B cell (primary cell): ENCODE measurements at regions not wholly inside any gene's neighbourhood (a gene's known extent, or its start where the extent isn't known, plus 50 kb on each side); places are given as distances from the start of the nearest gene placed in this dataset.

Source experiments
- ATAC-seq: fragments of 200-7000 bp; cut with Tn5 transposase; one replicate; pipeline ENCODE4 v1.10.0; 2021; ENCODE audit warnings: low read depth, mild to moderate bottlenecking, moderate number of reproducible peaks, moderate library complexity
- CTCF ChIA-PET: fragments of 350-600 bp; sonication (Branson Sonifier 250); formaldehyde crosslinking; loops from one replicate; lab custom pipeline; 2021; ENCODE audit warnings: antibody characterized with exemption, inconsistent platforms; lab: Charles Lee
- POLR2A ChIA-PET: fragments of 350-600 bp; sonication (Branson Sonifier 250); formaldehyde crosslinking; loops from one replicate; lab custom pipeline; 2021; ENCODE audit warnings: antibody characterized with exemption; lab: Charles Lee
- DNase-seq: peaks from one replicate; pipeline ENCODE4 v3.0.0; 2013
- H2AFZ ChIP-seq: 2 replicates; pipeline ENCODE4 v1.6.1; 2012; ENCODE audit warnings: mild to moderate bottlenecking, low read depth, low read length; ENCODE audit not compliant: insufficient read depth, poor library complexity, severe bottlenecking
- H3K27ac ChIP-seq, 2 donors: 1 replicate in 1 of 2; 2 replicates in 1 of 2; pipeline ENCODE4 v1.5.1; 2012 to 2013; ENCODE audit warnings: low read length in 2 of 2, mild to moderate bottlenecking in 2 of 2, moderate library complexity in 1 of 2
- H3K27me3 ChIP-seq, 4 experiments: fragments of 200-600 bp in 1 of 4; sonication (generic) in 1 of 4; replicated peaks in 1 of 4; 1 replicate in 2 of 4; 2 replicates in 2 of 4; pipeline versions ENCODE4 v1.6.1 to v1.7.0; 2013 to 2016; ENCODE audit warnings: low read length in 3 of 4, mild to moderate bottlenecking in 2 of 4, mixed read lengths in 1 of 4, moderate library complexity in 1 of 4; ENCODE audit not compliant: insufficient read depth in 4 of 4, control insufficient read depth in 3 of 4; ENCODE audit errors: control extremely low read depth in 1 of 4
- H3K36me3 ChIP-seq, 2 experiments: replicated peaks in 1 of 2; 1 replicate in 1 of 2; 2 replicates in 1 of 2; pipeline versions ENCODE4 v1.6.1 to v1.7.1; 2013; ENCODE audit warnings: low read length in 1 of 2; ENCODE audit not compliant: insufficient read depth in 2 of 2, control insufficient read depth in 1 of 2; ENCODE audit errors: control extremely low read depth in 1 of 2, extremely low read depth in 1 of 2
- H3K4me1 ChIP-seq, 2 donors: fragments of 200-600 bp in 1 of 2; sonication (generic) in 1 of 2; 1 replicate in 1 of 2; 2 replicates in 1 of 2; pipeline versions ENCODE4 v1.5.1 to v1.6.1; 2013 to 2017; ENCODE audit warnings: low read length in 2 of 2; ENCODE audit not compliant: control insufficient read depth in 2 of 2, insufficient read depth in 2 of 2
- H3K4me2 ChIP-seq: replicated peaks from 2 replicates; pipeline ENCODE3; 2012; ENCODE audit warnings: mild to moderate bottlenecking, low read depth, low read length; ENCODE audit not compliant: poor library complexity, severe bottlenecking
- H3K4me3 ChIP-seq, 5 experiments: fragments of 200-600 bp in 1 of 5; sonication (generic) in 1 of 5; 1 replicate in 3 of 5; 2 replicates in 2 of 5; pipeline versions ENCODE4 v1.5.1 to v1.7.0; 2011 to 2016; ENCODE audit warnings: low read length in 4 of 5, mild to moderate bottlenecking in 4 of 5, low read depth in 2 of 5, control low read depth in 1 of 5, moderate library complexity in 1 of 5; ENCODE audit not compliant: insufficient read depth in 1 of 5; ENCODE audit errors: control extremely low read depth in 1 of 5, extremely low read depth in 1 of 5
- H3K79me2 ChIP-seq: fragments of 200-600 bp; sonication (generic); one replicate; pipeline ENCODE4 v1.6.0; 2016; ENCODE audit warnings: low read length; ENCODE audit not compliant: control insufficient read depth, insufficient read depth
- H3K9ac ChIP-seq: fragments of 200-600 bp; sonication (generic); 2 replicates; pipeline ENCODE4 v1.6.1; 2017; ENCODE audit warnings: mild to moderate bottlenecking, low read length, moderate library complexity
- H3K9me3 ChIP-seq, 3 donors: one replicate each; pipeline versions ENCODE4 v1.6.1 to v1.7.1; 2013; ENCODE audit warnings: low read length in 2 of 3; ENCODE audit not compliant: control insufficient read depth in 2 of 3, insufficient read depth in 1 of 3; ENCODE audit errors: control extremely low read depth in 1 of 3
- H4K20me1 ChIP-seq: 2 replicates; pipeline ENCODE4 v1.6.0; 2012; ENCODE audit warnings: mild to moderate bottlenecking, low read length; ENCODE audit not compliant: insufficient read depth, control insufficient read depth, poor library complexity, severe bottlenecking
- H3K27ac Mint-ChIP-seq: one replicate; pipeline ENCODE4 v1.8.0; 2021; ENCODE audit warnings: mixed read lengths
- H3K27me3 Mint-ChIP-seq: one replicate; pipeline ENCODE4 v1.8.0; 2021; ENCODE audit warnings: mixed read lengths
- H3K4me1 Mint-ChIP-seq: one replicate; pipeline ENCODE4 v1.8.0; 2021; ENCODE audit warnings: mixed read lengths
- H3K4me3 Mint-ChIP-seq: one replicate; pipeline ENCODE4 v1.8.0; 2021; ENCODE audit warnings: mixed read lengths
- H3K9me3 Mint-ChIP-seq: one replicate; pipeline ENCODE4 v1.8.0; 2022; ENCODE audit warnings: mixed read lengths; ENCODE audit not compliant: insufficient read depth
- EZH2 ChIP-seq: IDR thresholded peaks from 2 replicates; pipeline ENCODE4 v1.6.1; 2012; ENCODE audit warnings: borderline replicate concordance, low read depth, mild to moderate bottlenecking, moderate library complexity, low read length; ENCODE audit not compliant: insufficient read depth, poor library complexity, severe bottlenecking
- WGBS: methylation state at CpG from one replicate; pipeline ENCODE4 v1.1.5; 2013; ENCODE audit warnings: missing lambda C conversion rate; ENCODE audit not compliant: insufficient coverage; 5-methylcytosine and 5-hydroxymethylcytosine counted together
- intact Hi-C: fragments of 100-400 bp; cut with micrococcal nuclease; formaldehyde crosslinking; loops from one replicate; pipeline ENCODE4 v1.10.0; 2022
- TF ChIP-seq, protein P1 (sequence below): fragments of 200-600 bp; IDR thresholded peaks from one replicate; pipeline ENCODE4 v1.8.0; 2022; ENCODE audit warnings: antibody characterized with exemption, mild to moderate bottlenecking

GRCh38 chr10:83078645-83079044 lies 1060.7 kb upstream of the GHITM start:
- WGBS, result 78% methylated on average over 3 of the region's 3 CpGs
- H3K36me3 ChIP-seq, result no peaks in the 10 kb centered on the region
- Mint-ChIP-seq H3K27me3 (no peaks in the 10 kb centered on the region), H3K27ac (no peak overlapping the region), H3K4me1 (no peaks in the 10 kb centered on the region), H3K9me3 (peaks cover 12% of the 10 kb centered on the region), H3K4me3 (no peak overlapping the region)
- H3K27ac ChIP-seq, result no peak overlapping the region
- ATAC-seq (no peak), DNase-seq (no peak)
- CTCF ChIA-PET, result interaction anchor here (0.6 kb wide), 1 partner anchor 520 kb away, joined by 3 read pairs; no protein-coding TSS in a partner anchor
- no peaks in the 10 kb centered on the region for H3K79me2 ChIP-seq
- H4K20me1 ChIP-seq, result no peaks in the 10 kb centered on the region
- no peaks in the 10 kb centered on the region for H3K4me1 ChIP-seq
- H3K27me3 ChIP-seq, result no peaks in the 10 kb centered on the region
- no peak overlapping the region for H3K4me2 ChIP-seq
- no peak overlapping the region for H3K4me3 ChIP-seq
- no peak overlapping the region for H2AFZ ChIP-seq
- intact Hi-C loops, result no loop called here
- H3K9me3 ChIP-seq, result peaks cover 0 to 3% (median 0%) of the 10 kb centered on the region in 3 donors
- no peak overlapping the region for H3K9ac ChIP-seq
- POLR2A ChIA-PET, result no interaction called here
- TF ChIP-seq EZH2, result no peak
- TF ChIP-seq, protein P1, sequence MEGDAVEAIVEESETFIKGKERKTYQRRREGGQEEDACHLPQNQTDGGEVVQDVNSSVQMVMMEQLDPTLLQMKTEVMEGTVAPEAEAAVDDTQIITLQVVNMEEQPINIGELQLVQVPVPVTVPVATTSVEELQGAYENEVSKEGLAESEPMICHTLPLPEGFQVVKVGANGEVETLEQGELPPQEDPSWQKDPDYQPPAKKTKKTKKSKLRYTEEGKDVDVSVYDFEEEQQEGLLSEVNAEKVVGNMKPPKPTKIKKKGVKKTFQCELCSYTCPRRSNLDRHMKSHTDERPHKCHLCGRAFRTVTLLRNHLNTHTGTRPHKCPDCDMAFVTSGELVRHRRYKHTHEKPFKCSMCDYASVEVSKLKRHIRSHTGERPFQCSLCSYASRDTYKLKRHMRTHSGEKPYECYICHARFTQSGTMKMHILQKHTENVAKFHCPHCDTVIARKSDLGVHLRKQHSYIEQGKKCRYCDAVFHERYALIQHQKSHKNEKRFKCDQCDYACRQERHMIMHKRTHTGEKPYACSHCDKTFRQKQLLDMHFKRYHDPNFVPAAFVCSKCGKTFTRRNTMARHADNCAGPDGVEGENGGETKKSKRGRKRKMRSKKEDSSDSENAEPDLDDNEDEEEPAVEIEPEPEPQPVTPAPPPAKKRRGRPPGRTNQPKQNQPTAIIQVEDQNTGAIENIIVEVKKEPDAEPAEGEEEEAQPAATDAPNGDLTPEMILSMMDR, result no peak

- no peaks in the 10 kb centered on the region for H3K4me1 Mint-ChIP-seq
- no peaks in the 10 kb centered on the region for H3K36me3 ChIP-seq
- no peaks in the 10 kb centered on the region for H4K20me1 ChIP-seq
- DNase-seq, result no peak
- no peak overlapping the region for H3K4me3 Mint-ChIP-seq
- peaks cover 9% of the 10 kb centered on the region for H3K9me3 Mint-ChIP-seq
- no peak overlapping the region for H3K9ac ChIP-seq
- no peak overlapping the region for H3K4me3 ChIP-seq
- ChIA-PET POLR2A (no interaction called here), CTCF (no interaction called here)
- no peak overlapping the region for H3K4me2 ChIP-seq
- no peaks in the 10 kb centered on the region for H3K27me3 ChIP-seq
- no peaks in the 10 kb centered on the region for H3K27me3 Mint-ChIP-seq
- H3K27ac Mint-ChIP-seq, result no peak overlapping the region
- H3K79me2 ChIP-seq, result no peaks in the 10 kb centered on the region
- H3K9me3 ChIP-seq, result peaks cover 0 to 5% (median 0%) of the 10 kb centered on the region in 3 donors
- no peak overlapping the region for H3K27ac ChIP-seq
- no peak for ATAC-seq
- intact Hi-C loops, result no loop called here
- H2AFZ ChIP-seq, result no peak overlapping the region
- no peaks in the 10 kb centered on the region for H3K4me1 ChIP-seq
- TF ChIP-seq EZH2, result no peak
- TF ChIP-seq, protein P1, result no peak
These were observed 1055.5 kb upstream of the GHITM start for GRCh38 chr10:83083831-83084230.
